ENCODE measurements at regions not wholly inside any gene's neighbourhood (a gene's known extent, or its start where the extent isn't known, plus 50 kb on each side); places are given as distances from the start of the nearest gene placed in this dataset.

DNA sequence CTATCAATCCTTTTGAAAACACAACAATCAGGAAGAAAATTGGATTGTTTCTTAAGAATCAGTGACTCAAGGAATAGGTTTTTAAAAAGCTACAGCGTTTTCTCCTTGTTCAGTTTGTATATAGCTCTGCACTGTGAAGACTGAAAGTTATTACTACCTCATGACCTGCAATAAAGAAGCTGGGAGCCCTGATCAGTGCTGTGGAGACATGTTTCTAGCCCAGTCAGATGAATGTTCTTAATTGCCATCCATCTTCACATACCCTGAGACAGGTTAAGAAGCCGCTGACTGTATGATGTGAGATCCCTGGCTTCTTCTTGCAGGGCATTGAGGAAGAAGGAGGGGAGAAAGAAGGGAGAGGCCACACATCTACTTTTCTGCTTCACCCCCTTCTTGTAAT, 58.0 kb upstream of the VWC2 start:
- H3K4me1 ChIP-seq (ENCODE audit: control insufficient read depth in 4 of 4, insufficient read depth in 4 of 4, low read length in 3 of 4): no peaks in the 10 kb centered on the region
- no peak overlapping the region for H3K4me3 ChIP-seq (ENCODE audit: low read depth in 1 of 3, low read length in 3 of 3)
- WGBS: 74% methylated on average over 2 of the region's 2 CpGs
- H3K9ac ChIP-seq (ENCODE audit: low read depth in 1 of 2, low read length in 2 of 2): no peak overlapping the region
- H3K27ac ChIP-seq (ENCODE audit: low read depth in 1 of 2, low read length in 2 of 2): no peak overlapping the region
- H3K9me3 ChIP-seq (ENCODE audit: control insufficient read depth in 4 of 4, low read length in 3 of 4): peaks cover 0 to 1% (median 0%) of the 10 kb centered on the region in 4 donors
- TF ChIP-seq FOXA1 (IDR thresholded peaks at IDR 0.05) (no peak), NR2F2 (IDR thresholded peaks at IDR 0.05) (no peak), TAF1 (conservative IDR thresholded peaks at IDR 0.05) (no peak), HNF4G (IDR thresholded peaks at IDR 0.05) (no peak), ATF3 (IDR thresholded peaks at IDR 0.05) (no peak), MAX (IDR thresholded peaks at IDR 0.05) (no peak), YY1 (IDR thresholded peaks at IDR 0.05) (no peak), FOXA2 (IDR thresholded peaks at IDR 0.05) (no peak), JUND (IDR thresholded peaks at IDR 0.05) (no peak), HNF4A (conservative IDR thresholded peaks at IDR 0.05) (no peak), EGR1 (IDR thresholded peaks at IDR 0.05; ENCODE audit: low read depth in 2 of 2) (no peak), SP1 (IDR thresholded peaks at IDR 0.05) (no peak), RXRA (IDR thresholded peaks at IDR 0.05) (no peak), GABPA (IDR thresholded peaks at IDR 0.05 in 1 of 2, conservative IDR thresholded peaks at IDR 0.05 in 1 of 2) (no peak), RAD21 (IDR thresholded peaks at IDR 0.05) (no peak)
- TF ChIP-seq, protein P1, sequence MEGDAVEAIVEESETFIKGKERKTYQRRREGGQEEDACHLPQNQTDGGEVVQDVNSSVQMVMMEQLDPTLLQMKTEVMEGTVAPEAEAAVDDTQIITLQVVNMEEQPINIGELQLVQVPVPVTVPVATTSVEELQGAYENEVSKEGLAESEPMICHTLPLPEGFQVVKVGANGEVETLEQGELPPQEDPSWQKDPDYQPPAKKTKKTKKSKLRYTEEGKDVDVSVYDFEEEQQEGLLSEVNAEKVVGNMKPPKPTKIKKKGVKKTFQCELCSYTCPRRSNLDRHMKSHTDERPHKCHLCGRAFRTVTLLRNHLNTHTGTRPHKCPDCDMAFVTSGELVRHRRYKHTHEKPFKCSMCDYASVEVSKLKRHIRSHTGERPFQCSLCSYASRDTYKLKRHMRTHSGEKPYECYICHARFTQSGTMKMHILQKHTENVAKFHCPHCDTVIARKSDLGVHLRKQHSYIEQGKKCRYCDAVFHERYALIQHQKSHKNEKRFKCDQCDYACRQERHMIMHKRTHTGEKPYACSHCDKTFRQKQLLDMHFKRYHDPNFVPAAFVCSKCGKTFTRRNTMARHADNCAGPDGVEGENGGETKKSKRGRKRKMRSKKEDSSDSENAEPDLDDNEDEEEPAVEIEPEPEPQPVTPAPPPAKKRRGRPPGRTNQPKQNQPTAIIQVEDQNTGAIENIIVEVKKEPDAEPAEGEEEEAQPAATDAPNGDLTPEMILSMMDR (IDR thresholded peaks at IDR 0.05; ENCODE audit: low read depth, low read length, missing input control): no peak
- TF ChIP-seq, protein P2, sequence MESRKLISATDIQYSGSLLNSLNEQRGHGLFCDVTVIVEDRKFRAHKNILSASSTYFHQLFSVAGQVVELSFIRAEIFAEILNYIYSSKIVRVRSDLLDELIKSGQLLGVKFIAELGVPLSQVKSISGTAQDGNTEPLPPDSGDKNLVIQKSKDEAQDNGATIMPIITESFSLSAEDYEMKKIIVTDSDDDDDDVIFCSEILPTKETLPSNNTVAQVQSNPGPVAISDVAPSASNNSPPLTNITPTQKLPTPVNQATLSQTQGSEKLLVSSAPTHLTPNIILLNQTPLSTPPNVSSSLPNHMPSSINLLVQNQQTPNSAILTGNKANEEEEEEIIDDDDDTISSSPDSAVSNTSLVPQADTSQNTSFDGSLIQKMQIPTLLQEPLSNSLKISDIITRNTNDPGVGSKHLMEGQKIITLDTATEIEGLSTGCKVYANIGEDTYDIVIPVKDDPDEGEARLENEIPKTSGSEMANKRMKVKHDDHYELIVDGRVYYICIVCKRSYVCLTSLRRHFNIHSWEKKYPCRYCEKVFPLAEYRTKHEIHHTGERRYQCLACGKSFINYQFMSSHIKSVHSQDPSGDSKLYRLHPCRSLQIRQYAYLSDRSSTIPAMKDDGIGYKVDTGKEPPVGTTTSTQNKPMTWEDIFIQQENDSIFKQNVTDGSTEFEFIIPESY (IDR thresholded peaks at IDR 0.05): no peak
- TF ChIP-seq, protein P3, sequence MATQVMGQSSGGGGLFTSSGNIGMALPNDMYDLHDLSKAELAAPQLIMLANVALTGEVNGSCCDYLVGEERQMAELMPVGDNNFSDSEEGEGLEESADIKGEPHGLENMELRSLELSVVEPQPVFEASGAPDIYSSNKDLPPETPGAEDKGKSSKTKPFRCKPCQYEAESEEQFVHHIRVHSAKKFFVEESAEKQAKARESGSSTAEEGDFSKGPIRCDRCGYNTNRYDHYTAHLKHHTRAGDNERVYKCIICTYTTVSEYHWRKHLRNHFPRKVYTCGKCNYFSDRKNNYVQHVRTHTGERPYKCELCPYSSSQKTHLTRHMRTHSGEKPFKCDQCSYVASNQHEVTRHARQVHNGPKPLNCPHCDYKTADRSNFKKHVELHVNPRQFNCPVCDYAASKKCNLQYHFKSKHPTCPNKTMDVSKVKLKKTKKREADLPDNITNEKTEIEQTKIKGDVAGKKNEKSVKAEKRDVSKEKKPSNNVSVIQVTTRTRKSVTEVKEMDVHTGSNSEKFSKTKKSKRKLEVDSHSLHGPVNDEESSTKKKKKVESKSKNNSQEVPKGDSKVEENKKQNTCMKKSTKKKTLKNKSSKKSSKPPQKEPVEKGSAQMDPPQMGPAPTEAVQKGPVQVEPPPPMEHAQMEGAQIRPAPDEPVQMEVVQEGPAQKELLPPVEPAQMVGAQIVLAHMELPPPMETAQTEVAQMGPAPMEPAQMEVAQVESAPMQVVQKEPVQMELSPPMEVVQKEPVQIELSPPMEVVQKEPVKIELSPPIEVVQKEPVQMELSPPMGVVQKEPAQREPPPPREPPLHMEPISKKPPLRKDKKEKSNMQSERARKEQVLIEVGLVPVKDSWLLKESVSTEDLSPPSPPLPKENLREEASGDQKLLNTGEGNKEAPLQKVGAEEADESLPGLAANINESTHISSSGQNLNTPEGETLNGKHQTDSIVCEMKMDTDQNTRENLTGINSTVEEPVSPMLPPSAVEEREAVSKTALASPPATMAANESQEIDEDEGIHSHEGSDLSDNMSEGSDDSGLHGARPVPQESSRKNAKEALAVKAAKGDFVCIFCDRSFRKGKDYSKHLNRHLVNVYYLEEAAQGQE (IDR thresholded peaks at IDR 0.05): no peak
- no peaks in the 10 kb centered on the region for H3K27me3 ChIP-seq (ENCODE audit: control insufficient read depth in 4 of 4, insufficient read depth in 4 of 4, low read length in 3 of 4)
- H3K36me3 ChIP-seq (ENCODE audit: control insufficient read depth in 4 of 4, insufficient read depth in 3 of 4, low read depth in 1 of 4, low read length in 3 of 4): no peaks in the 10 kb centered on the region
- DNase-seq (ENCODE audit: low spot score): no peak

Measured in liver (tissue), 8 donors.